Smooth muscle cell (in vitro differentiated cells): ENCODE measurements at regions not wholly inside any gene's neighbourhood (a gene's known extent, or its start where the extent isn't known, plus 50 kb on each side); places are given as distances from the start of the nearest gene placed in this dataset.

Experiments
- DNase-seq: peaks from one replicate; lab custom pipeline; 2025; ENCODE audit not compliant: unreplicated experiment; lab: John Stamatoyannopoulos, UW
- H2AFZ ChIP-seq: fragments of 200-600 bp; sonication (generic); 2 replicates; pipeline ENCODE4 v1.6.0; 2016; ENCODE audit warnings: antibody characterized with exemption, low read depth, mild to moderate bottlenecking
- H3F3A ChIP-seq: fragments of 200-600 bp; sonication (generic); 2 replicates; pipeline ENCODE4 v1.6.0; 2017; ENCODE audit warnings: antibody characterized with exemption, low read depth
- H3K27ac ChIP-seq: fragments of 200-600 bp; sonication (generic); 2 replicates; pipeline ENCODE4 v1.5.1; 2016; ENCODE audit warnings: low read depth, mild to moderate bottlenecking
- H3K27me3 ChIP-seq: fragments of 200-600 bp; sonication (generic); 2 replicates; pipeline ENCODE4 v1.6.1; 2016; ENCODE audit warnings: low read depth, mild to moderate bottlenecking
- H3K36me3 ChIP-seq: fragments of 200-600 bp; sonication (generic); 2 replicates; pipeline ENCODE4 v1.5.1; 2016; ENCODE audit warnings: low read depth
- H3K4me1 ChIP-seq: fragments of 200-600 bp; sonication (generic); 2 replicates; pipeline ENCODE4 v1.5.1; 2016; ENCODE audit warnings: low read depth
- H3K4me2 ChIP-seq: fragments of 200-600 bp; sonication (generic); 2 replicates; pipeline ENCODE4 v1.6.0; 2016; ENCODE audit warnings: mild to moderate bottlenecking
- H3K4me3 ChIP-seq: fragments of 200-600 bp; sonication (generic); 2 replicates; pipeline ENCODE4 v1.5.1; 2016; ENCODE audit warnings: mild to moderate bottlenecking
- H3K79me2 ChIP-seq: fragments of 200-600 bp; sonication (generic); 2 replicates; pipeline ENCODE4 v1.6.0; 2016; ENCODE audit warnings: low read depth, mild to moderate bottlenecking
- H3K9ac ChIP-seq: fragments of 200-600 bp; sonication (generic); 2 replicates; pipeline ENCODE4 v1.6.0; 2016; ENCODE audit warnings: low read depth
- H3K9me3 ChIP-seq: fragments of 200-600 bp; sonication (generic); replicated peaks from 2 replicates; pipeline ENCODE4 v1.5.1; 2016; ENCODE audit warnings: low read depth
- H4K20me1 ChIP-seq: fragments of 200-600 bp; sonication (generic); 2 replicates; pipeline ENCODE4 v1.6.0; 2016; ENCODE audit warnings: low read depth
- WGBS: methylation state at CpG from one replicate; pipeline ENCODE4 v1.1.7; 2016; ENCODE audit warnings: low lambda C conversion rate; 5-methylcytosine and 5-hydroxymethylcytosine counted together
- TF ChIP-seq, protein P1 (sequence below): fragments of 200-600 bp; sonication (generic); IDR thresholded peaks from 2 replicates; pipeline ENCODE4 v1.5.1; 2017; ENCODE audit warnings: borderline replicate concordance, mild to moderate bottlenecking, antibody characterized with exemption; ENCODE audit not compliant: insufficient read depth, poor library complexity, severe bottlenecking

DNA sequence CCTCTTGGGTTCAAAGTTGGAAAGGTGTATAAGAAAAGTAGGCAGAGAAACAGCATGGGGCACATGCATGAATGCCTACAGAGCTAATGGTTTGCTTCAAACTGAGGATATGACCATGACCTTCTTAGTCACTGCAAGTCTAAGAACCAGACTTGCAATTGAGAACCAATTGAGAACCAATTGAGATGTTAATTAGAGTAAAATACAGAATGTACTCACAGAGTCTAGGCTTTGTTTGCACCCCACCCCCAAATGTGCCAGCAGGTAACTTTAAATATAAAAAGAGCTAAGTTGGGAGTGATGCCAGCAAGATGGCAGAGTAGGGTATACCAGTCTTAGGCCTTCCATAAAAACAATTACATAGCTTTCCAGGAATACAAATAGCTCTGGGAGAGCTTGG, 227.3 kb upstream of the ALG10 start:
- Histone ChIP-seq H3K4me1 (no peaks in the 10 kb centered on the region), H4K20me1 (no peaks in the 10 kb centered on the region), H3K9me3 (no peaks in the 10 kb centered on the region), H3F3A (no peaks in the 10 kb centered on the region), H3K27ac (no peak overlapping the region), H3K4me2 (no peak overlapping the region), H3K79me2 (no peaks in the 10 kb centered on the region), H2AFZ (no peak overlapping the region), H3K9ac (no peak overlapping the region), H3K36me3 (no peaks in the 10 kb centered on the region), H3K4me3 (no peak overlapping the region), H3K27me3 (no peaks in the 10 kb centered on the region)
- TF ChIP-seq, protein P1, sequence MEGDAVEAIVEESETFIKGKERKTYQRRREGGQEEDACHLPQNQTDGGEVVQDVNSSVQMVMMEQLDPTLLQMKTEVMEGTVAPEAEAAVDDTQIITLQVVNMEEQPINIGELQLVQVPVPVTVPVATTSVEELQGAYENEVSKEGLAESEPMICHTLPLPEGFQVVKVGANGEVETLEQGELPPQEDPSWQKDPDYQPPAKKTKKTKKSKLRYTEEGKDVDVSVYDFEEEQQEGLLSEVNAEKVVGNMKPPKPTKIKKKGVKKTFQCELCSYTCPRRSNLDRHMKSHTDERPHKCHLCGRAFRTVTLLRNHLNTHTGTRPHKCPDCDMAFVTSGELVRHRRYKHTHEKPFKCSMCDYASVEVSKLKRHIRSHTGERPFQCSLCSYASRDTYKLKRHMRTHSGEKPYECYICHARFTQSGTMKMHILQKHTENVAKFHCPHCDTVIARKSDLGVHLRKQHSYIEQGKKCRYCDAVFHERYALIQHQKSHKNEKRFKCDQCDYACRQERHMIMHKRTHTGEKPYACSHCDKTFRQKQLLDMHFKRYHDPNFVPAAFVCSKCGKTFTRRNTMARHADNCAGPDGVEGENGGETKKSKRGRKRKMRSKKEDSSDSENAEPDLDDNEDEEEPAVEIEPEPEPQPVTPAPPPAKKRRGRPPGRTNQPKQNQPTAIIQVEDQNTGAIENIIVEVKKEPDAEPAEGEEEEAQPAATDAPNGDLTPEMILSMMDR, result no peak
- no peak for DNase-seq

DNA sequence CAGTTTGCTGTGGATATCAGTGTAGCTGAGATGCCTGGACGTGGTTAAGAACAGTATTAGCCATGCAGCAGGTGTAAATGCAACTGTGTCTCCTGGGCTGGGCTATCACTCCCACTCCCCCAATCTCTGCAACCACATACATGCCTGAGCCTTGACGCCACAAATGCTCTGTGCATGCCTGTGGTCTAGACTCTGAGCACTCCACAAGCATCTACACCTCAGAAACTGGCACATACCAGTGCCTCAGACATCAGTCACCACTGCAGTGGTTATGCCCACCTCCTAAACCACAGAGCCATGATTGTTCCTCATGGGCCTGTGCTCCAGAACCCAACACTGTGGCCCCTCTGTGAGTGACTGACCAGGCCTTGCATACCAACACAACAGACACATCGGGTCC, 226.8 kb upstream of the ALG10 start:
- 46% methylated on average over 3 of the region's 3 CpGs for whole genome bisulfite sequencing
- DNase-seq, result no peak
- H3K4me2 ChIP-seq, result no peak overlapping the region

DNA sequence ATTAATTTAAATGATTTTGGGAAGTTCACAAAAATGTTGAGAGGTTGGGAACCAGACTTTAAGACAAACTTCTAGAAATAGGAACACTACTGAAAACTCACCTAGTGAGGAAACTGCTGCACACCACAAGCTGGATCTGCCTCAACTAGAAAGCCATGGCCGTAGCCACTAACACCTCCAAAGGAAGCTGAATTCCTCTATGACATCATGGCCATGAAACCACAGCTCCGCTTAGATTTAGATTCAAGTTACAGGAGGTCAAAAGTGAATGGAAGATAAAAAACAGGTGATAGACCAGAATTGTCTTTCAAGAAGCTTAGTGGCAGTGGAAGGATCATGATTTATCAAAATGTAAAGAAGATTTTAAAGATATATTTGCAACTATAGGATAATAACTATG, 208.8 kb upstream of the ALG10 start:
- Histone ChIP-seq H3K36me3 (no peaks in the 10 kb centered on the region), H3K4me3 (no peak overlapping the region), H3K27me3 (no peaks in the 10 kb centered on the region), H2AFZ (no peak overlapping the region), H3K27ac (no peak overlapping the region), H3K9ac (no peak overlapping the region), H3K4me2 (no peak overlapping the region), H4K20me1 (no peaks in the 10 kb centered on the region), H3K9me3 (no peaks in the 10 kb centered on the region), H3F3A (no peaks in the 10 kb centered on the region), H3K79me2 (no peaks in the 10 kb centered on the region), H3K4me1 (no peaks in the 10 kb centered on the region)
- WGBS, result 75% methylated on average over 2 of the region's 2 CpGs
- DNase-seq, result no peak
- TF ChIP-seq, protein P1, result no peak

More for the DNA sequence above, 226.8 kb upstream of the ALG10 start:
- Histone ChIP-seq H3K27me3 (no peaks in the 10 kb centered on the region), H3K36me3 (no peaks in the 10 kb centered on the region), H3K9ac (no peak overlapping the region), H2AFZ (no peak overlapping the region), H3K9me3 (no peaks in the 10 kb centered on the region), H3K27ac (no peak overlapping the region), H4K20me1 (no peaks in the 10 kb centered on the region), H3K4me1 (no peaks in the 10 kb centered on the region), H3K4me3 (no peak overlapping the region), H3F3A (no peaks in the 10 kb centered on the region), H3K79me2 (no peaks in the 10 kb centered on the region)
- TF ChIP-seq, protein P1, result no peak

DNA sequence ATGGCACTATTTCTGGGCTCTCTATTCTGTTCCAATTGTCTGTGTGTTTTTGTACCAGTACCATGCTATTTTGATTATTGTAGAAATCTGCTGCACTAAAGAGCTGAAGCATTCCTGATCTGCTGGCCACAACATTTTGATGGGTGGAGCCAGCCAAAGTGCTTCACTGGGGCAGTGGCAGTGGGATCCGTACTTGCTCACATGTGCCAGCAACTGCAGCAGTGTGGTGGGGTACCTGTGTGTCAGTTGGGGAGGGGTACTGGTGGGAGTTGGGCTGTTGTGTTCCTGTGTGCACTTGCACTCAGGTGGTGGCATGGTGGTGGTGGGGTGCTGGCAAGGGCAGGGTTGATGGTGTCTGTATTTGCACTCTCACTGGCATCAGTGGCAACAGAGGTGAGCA, 204.6 kb upstream of the ALG10 start:
- Histone ChIP-seq H3K9me3 (no peaks in the 10 kb centered on the region), H3K79me2 (no peaks in the 10 kb centered on the region), H4K20me1 (no peaks in the 10 kb centered on the region), H2AFZ (no peak overlapping the region), H3K9ac (no peak overlapping the region), H3F3A (no peaks in the 10 kb centered on the region), H3K4me3 (no peak overlapping the region), H3K27me3 (no peaks in the 10 kb centered on the region), H3K36me3 (no peaks in the 10 kb centered on the region), H3K27ac (no peak overlapping the region), H3K4me2 (no peak overlapping the region), H3K4me1 (no peaks in the 10 kb centered on the region)
- WGBS, result 87% methylated on average over 1 of the region's 1 CpG
- no peak for DNase-seq
- TF ChIP-seq, protein P1, result no peak
